ENCODE measurements at regions not wholly inside any gene's neighbourhood (a gene's known extent, or its start where the extent isn't known, plus 50 kb on each side); places are given as distances from the start of the nearest gene placed in this dataset.
"Not testable (repeated sequence)": the region's sequence is repeated elsewhere in the genome, so short reads cannot be mapped to it uniquely, and the experiment has no call there.

GRCh38 chr2:109675666-109676345, 61.6 kb downstream of the SOWAHC start:
- no peaks in the 10 kb centered on the region for H3K27me3 ChIP-seq
- DNase-seq (no peak), ATAC-seq (peak in 1 of 8 donors; percentile 19)
- H3K9me3 ChIP-seq: no peaks in the 10 kb centered on the region
- no peaks in the 10 kb centered on the region for H3K36me3 ChIP-seq
- H3K27ac ChIP-seq: no peak overlapping the region
- intact Hi-C loops (cut with DNase I): no loop called here
- WGBS, 2 donors: 88 to 91% methylated on average over 17 of the region's 17 CpGs
- H3K4me1 ChIP-seq: peaks cover 0 to 17% (median 0%) of the 10 kb centered on the region in 9 donors
- TF ChIP-seq, protein P1, sequence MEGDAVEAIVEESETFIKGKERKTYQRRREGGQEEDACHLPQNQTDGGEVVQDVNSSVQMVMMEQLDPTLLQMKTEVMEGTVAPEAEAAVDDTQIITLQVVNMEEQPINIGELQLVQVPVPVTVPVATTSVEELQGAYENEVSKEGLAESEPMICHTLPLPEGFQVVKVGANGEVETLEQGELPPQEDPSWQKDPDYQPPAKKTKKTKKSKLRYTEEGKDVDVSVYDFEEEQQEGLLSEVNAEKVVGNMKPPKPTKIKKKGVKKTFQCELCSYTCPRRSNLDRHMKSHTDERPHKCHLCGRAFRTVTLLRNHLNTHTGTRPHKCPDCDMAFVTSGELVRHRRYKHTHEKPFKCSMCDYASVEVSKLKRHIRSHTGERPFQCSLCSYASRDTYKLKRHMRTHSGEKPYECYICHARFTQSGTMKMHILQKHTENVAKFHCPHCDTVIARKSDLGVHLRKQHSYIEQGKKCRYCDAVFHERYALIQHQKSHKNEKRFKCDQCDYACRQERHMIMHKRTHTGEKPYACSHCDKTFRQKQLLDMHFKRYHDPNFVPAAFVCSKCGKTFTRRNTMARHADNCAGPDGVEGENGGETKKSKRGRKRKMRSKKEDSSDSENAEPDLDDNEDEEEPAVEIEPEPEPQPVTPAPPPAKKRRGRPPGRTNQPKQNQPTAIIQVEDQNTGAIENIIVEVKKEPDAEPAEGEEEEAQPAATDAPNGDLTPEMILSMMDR (IDR thresholded peaks at IDR 0.05): no peak
- H3K4me3 ChIP-seq: no peak overlapping the region

GRCh38 chr2:109676346-109676902, 62.3 kb downstream of the SOWAHC start:
- TF ChIP-seq, protein P1 (IDR thresholded peaks at IDR 0.05): no peak
- intact Hi-C loops (cut with DNase I): no loop called here
- no peaks in the 10 kb centered on the region for H3K27me3 ChIP-seq
- 87 to 90% methylated on average over 7 of the region's 7 CpGs for WGBS, 2 donors
- no peak for DNase-seq
- no peak for ATAC-seq
- no peak overlapping the region for H3K27ac ChIP-seq
- H3K9me3 ChIP-seq: no peaks in the 10 kb centered on the region
- no peaks in the 10 kb centered on the region for H3K36me3 ChIP-seq
- peaks cover 0 to 21% (median 3%) of the 10 kb centered on the region in 9 donors for H3K4me1 ChIP-seq
- H3K4me3 ChIP-seq: no peak overlapping the region

GRCh38 chr2:109677121-109677731, 63.1 kb downstream of the SOWAHC start:
- ATAC-seq; H3K36me3 ChIP-seq; H3K27me3 ChIP-seq; DNase-seq; H3K27ac ChIP-seq; intact Hi-C loops (cut with DNase I); H3K9me3 ChIP-seq; H3K4me3 ChIP-seq: not testable (repeated sequence)
- H3K4me1 ChIP-seq: peaks cover 0 to 28% (median 9%) of the 10 kb centered on the region in 9 donors
- 82% methylated on average over 7 of the region's 7 CpGs for WGBS, 2 donors

GRCh38 chr2:109677835-109678580, 63.8 kb downstream of the SOWAHC start:
- H3K36me3 ChIP-seq: no peaks in the 10 kb centered on the region
- H3K27ac ChIP-seq: no peak overlapping the region
- TF ChIP-seq, protein P1 (IDR thresholded peaks at IDR 0.05): no peak
- intact Hi-C loops (cut with DNase I): no loop called here
- H3K4me3 ChIP-seq: no peak overlapping the region
- peaks cover 0 to 28% (median 9%) of the 10 kb centered on the region in 9 donors for H3K4me1 ChIP-seq
- H3K9me3 ChIP-seq: no peaks in the 10 kb centered on the region
- DNase-seq (no peak), ATAC-seq (no peak)
- no peaks in the 10 kb centered on the region for H3K27me3 ChIP-seq
- 91 to 94% methylated on average over 12 of the region's 12 CpGs for WGBS, 2 donors

DNA sequence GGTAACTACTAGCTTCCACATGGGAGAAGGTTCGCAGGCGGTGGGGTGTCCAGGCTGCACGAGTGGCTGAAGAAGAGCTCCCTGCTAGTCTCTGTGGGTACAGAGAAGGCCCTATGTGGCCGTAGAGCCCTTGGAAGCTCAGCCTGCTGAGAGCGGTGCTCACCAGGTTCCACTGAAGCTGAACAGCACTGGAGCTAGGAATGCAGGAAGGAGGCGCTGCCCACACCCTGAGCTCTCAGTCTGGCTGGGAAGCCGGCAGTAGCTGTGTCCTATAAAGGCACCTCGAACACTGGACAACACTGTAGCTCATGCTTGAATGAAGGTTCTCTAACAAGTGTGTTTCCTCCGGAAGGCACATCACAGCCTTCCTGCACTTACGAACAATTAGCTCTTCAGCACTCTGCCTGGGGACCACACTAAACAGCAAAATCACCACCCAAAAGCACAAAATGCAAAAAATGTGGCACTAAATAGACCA, 64.6 kb downstream of the SOWAHC start:
- H3K27me3 ChIP-seq; H3K9me3 ChIP-seq; intact Hi-C loops (cut with DNase I); DNase-seq; H3K36me3 ChIP-seq; H3K27ac ChIP-seq; H3K4me3 ChIP-seq: not testable (repeated sequence)
- ATAC-seq: peak in 4 of 8 donors; percentile 40 to 49 (median 44)
- H3K4me1 ChIP-seq: peaks cover 0 to 28% (median 9%) of the 10 kb centered on the region in 9 donors
- WGBS, 2 donors: 71 to 73% methylated on average over 10 of the region's 10 CpGs

Data from heart right ventricle (tissue), 16 donors.